Hepatocyte (in vitro differentiated cells): ENCODE measurements at regions not wholly inside any gene's neighbourhood (a gene's known extent, or its start where the extent isn't known, plus 50 kb on each side); places are given as distances from the start of the nearest gene placed in this dataset.

Experiments
- EZH2 ChIP-seq: fragments of 200-600 bp; sonication (generic); IDR thresholded peaks from 2 replicates; pipeline ENCODE4 v1.6.1; 2016; ENCODE audit warnings: antibody characterized with exemption, mild to moderate bottlenecking, borderline replicate concordance
- TF ChIP-seq, protein P1 (sequence below): fragments of 200-600 bp; sonication (generic); IDR thresholded peaks from 2 replicates; pipeline ENCODE4 v1.5.1; 2016; ENCODE audit warnings: antibody characterized with exemption, mild to moderate bottlenecking; ENCODE audit not compliant: poor library complexity

DNA sequence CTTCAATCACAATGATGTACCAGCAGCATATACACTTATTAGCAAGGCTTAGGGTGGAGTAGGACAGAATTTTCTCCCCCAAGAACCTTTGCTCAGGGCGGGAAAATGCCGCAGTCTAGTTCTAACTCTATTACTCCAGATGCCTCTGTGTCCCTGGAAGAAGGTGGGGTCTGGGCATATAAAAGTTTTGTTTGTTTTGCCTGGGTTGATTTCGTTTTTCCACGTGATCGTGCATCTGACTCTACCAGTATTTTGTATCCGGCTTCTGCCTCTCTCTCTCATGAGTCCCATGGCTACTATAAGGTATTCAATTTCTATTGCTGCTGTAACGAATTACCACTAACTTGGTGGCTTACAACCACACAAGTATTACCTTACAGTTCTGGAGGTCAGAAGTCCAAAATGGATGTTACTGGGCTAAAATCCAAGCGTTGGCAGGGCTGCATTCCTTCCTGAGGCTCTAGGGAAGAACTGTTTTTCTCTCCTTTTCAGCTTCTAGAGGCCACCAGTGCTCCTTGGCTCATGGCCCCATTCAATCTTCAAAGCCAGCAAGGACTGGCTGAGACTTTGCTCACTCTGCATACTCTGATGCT is 181.2 kb upstream of the PRSS58 start:
- TF ChIP-seq, protein P1, sequence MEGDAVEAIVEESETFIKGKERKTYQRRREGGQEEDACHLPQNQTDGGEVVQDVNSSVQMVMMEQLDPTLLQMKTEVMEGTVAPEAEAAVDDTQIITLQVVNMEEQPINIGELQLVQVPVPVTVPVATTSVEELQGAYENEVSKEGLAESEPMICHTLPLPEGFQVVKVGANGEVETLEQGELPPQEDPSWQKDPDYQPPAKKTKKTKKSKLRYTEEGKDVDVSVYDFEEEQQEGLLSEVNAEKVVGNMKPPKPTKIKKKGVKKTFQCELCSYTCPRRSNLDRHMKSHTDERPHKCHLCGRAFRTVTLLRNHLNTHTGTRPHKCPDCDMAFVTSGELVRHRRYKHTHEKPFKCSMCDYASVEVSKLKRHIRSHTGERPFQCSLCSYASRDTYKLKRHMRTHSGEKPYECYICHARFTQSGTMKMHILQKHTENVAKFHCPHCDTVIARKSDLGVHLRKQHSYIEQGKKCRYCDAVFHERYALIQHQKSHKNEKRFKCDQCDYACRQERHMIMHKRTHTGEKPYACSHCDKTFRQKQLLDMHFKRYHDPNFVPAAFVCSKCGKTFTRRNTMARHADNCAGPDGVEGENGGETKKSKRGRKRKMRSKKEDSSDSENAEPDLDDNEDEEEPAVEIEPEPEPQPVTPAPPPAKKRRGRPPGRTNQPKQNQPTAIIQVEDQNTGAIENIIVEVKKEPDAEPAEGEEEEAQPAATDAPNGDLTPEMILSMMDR, result no peak
- TF ChIP-seq EZH2, result no peak
